Kidney (tissue), 13 donors: ENCODE measurements at regions not wholly inside any gene's neighbourhood (a gene's known extent, or its start where the extent isn't known, plus 50 kb on each side); places are given as distances from the start of the nearest gene placed in this dataset.

Experiments used
- DNase-seq, 5 donors: peaks; one replicate each; pipeline ENCODE4 v3.0.0-alpha.2; 2013 to 2020
- FAIRE-seq: peaks from 2 replicates; lab custom pipeline; 2012; peaks lifted over from hg19 to GRCh38; lab: Jason Lieb, UNC
- H3K27ac ChIP-seq, 2 donors: one replicate each; pipeline ENCODE4 v1.7.0; 2013; ENCODE audit warnings: low read depth in 2 of 2, low read length in 2 of 2, inconsistent platforms in 1 of 2
- H3K27me3 ChIP-seq: one replicate; pipeline ENCODE4 v1.7.1; 2013; ENCODE audit warnings: low read length, inconsistent platforms; ENCODE audit not compliant: control insufficient read depth, insufficient read depth
- H3K36me3 ChIP-seq, 3 donors: one replicate each; pipeline versions ENCODE4 v1.7.0 to v1.7.1; 2013; ENCODE audit warnings: low read length in 3 of 3, control low read depth in 1 of 3, inconsistent platforms in 1 of 3; ENCODE audit not compliant: insufficient read depth in 3 of 3, control insufficient read depth in 2 of 3
- H3K4me1 ChIP-seq, 3 donors: one replicate each; pipeline versions ENCODE4 v1.7.0 to v1.7.1; 2013; ENCODE audit warnings: low read length in 3 of 3, inconsistent platforms in 1 of 3, low read depth in 1 of 3; ENCODE audit not compliant: control insufficient read depth in 2 of 3, insufficient read depth in 2 of 3
- H3K4me3 ChIP-seq, 3 donors: one replicate each; pipeline versions ENCODE4 v1.7.0 to v1.8.1; 2013; ENCODE audit warnings: low read length in 3 of 3, control low read depth in 1 of 3, inconsistent platforms in 1 of 3
- H3K9ac ChIP-seq, 3 donors: one replicate each; pipeline versions ENCODE4 v1.7.0 to v1.7.1; 2013; ENCODE audit warnings: low read length in 3 of 3, control low read depth in 1 of 3, inconsistent platforms in 1 of 3
- H3K9me3 ChIP-seq, 3 donors: one replicate each; pipeline versions ENCODE4 v1.7.0 to v1.7.1; 2013; ENCODE audit warnings: low read length in 3 of 3, control low read depth in 1 of 3, inconsistent platforms in 1 of 3; ENCODE audit not compliant: control insufficient read depth in 2 of 3, insufficient read depth in 1 of 3
- intact Hi-C: fragments of 100-400 bp; cut with DNase I; formaldehyde crosslinking; loops from one replicate; pipeline ENCODE4 v1.11.1; 2022
- TF ChIP-seq, protein P1 (sequence below): IDR thresholded peaks from 3 replicates; pipeline ENCODE4 v1.5.1; 2012; ENCODE audit warnings: mild to moderate bottlenecking, moderate library complexity, borderline replicate concordance; ENCODE audit not compliant: insufficient read depth; ENCODE audit errors: extremely low read depth
- donor health status: control.
- donor health status: control.
- donor health status: control.
- donor health status: control.
- donor health status: control.
- donor health status: DM: yes; HTN: yes; CAD: no.
- donor health status: Normal renal cell carcinoma (clear cell type).

DNA sequence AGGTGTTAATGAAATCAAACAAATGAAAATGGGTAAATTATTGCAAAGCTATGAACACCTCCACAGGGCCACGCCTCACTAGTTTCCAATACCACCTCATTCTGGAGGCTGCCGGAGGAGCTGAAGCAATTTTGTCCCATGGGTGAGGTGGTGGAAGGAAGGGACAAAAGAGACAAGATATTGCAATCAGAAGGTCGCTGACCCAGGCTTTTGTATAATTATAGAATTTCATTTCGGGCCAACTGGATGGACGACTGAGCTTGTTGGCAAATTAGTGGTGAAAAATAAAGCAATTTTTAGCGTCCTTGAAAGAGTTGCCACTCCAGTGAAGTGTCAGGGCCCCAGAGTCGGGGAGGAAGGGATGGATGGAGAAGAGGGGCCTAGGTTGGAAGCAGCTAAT lies 147.9 kb downstream of the CYLD start:
- DNase-seq (no peak), FAIRE-seq (no peak)
- Histone ChIP-seq H3K9ac (no peak overlapping the region), H3K27ac (no peak overlapping the region), H3K36me3 (no peaks in the 10 kb centered on the region), H3K4me1 (no peaks in the 10 kb centered on the region), H3K27me3 (no peaks in the 10 kb centered on the region), H3K4me3 (no peak overlapping the region), H3K9me3 (no peaks in the 10 kb centered on the region)
- TF ChIP-seq, protein P1, sequence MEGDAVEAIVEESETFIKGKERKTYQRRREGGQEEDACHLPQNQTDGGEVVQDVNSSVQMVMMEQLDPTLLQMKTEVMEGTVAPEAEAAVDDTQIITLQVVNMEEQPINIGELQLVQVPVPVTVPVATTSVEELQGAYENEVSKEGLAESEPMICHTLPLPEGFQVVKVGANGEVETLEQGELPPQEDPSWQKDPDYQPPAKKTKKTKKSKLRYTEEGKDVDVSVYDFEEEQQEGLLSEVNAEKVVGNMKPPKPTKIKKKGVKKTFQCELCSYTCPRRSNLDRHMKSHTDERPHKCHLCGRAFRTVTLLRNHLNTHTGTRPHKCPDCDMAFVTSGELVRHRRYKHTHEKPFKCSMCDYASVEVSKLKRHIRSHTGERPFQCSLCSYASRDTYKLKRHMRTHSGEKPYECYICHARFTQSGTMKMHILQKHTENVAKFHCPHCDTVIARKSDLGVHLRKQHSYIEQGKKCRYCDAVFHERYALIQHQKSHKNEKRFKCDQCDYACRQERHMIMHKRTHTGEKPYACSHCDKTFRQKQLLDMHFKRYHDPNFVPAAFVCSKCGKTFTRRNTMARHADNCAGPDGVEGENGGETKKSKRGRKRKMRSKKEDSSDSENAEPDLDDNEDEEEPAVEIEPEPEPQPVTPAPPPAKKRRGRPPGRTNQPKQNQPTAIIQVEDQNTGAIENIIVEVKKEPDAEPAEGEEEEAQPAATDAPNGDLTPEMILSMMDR, result no peak
- intact Hi-C loops, result no loop called here

DNA sequence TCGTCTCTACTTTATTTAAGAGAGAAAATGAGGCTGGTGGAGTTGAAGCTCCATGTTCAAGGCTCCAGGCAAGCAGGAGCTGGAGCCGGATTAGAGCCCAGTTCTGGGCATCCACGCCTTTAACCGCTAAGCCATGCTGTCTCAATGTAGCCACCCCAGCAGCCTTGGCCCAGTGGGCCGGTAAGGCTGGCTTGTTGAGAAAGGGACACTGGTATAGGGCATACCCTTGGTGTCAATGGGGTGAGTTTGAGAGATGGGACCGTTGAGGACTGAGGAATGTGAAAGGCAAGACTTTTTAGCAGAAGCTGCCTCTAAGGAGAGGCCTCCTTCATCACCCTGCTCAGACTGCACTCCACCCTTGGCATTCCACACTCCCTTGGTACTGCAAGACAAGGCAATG lies 147.4 kb downstream of the CYLD start:
- TF ChIP-seq, protein P1, result no peak
- no peak overlapping the region for H3K9ac ChIP-seq
- intact Hi-C loops, result no loop called here
- H3K4me3 ChIP-seq, result no peak overlapping the region
- FAIRE-seq (no peak), DNase-seq (no peak)
- no peaks in the 10 kb centered on the region for H3K9me3 ChIP-seq
- no peak overlapping the region for H3K27ac ChIP-seq
- no peaks in the 10 kb centered on the region for H3K27me3 ChIP-seq
- no peaks in the 10 kb centered on the region for H3K4me1 ChIP-seq
- no peaks in the 10 kb centered on the region for H3K36me3 ChIP-seq

DNA sequence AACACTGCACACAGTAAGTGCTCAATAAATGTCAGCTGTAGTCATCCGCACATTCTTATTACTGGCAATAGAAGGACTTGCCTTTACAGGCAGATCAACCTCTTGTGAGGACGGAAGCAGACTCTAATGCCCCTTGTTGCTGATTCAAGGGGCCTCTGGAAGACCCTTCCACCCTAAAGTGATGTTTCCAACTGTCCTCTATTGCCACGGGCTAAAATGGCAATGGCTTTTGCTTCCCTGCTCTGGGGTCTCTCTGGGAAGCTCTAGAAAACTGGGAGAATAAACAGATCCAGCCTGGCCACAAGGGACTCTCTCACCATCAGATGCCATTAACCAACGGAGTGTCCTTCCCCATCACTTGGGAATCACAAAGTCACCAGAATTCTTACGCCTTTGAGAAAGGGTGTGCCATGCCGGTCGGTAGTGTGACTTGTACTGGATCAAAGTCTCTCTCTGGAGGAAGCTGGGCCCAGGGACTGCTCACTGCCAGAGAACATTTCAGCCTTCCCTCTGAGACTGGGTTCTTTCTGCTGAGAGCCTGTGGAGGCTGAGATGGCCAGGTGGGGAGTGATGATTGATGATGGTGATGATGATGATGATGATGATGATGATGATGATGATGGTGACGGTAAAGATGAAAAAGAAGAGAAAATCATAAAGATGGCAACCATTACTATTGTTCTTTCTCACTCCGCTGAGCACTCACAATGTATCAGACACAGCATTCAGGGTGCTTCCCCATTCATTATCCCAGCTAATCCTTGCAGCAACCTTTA lies 146.8 kb downstream of the CYLD start:
- TF ChIP-seq, protein P1, result no peak
- no peak for DNase-seq
- Histone ChIP-seq H3K4me3 (no peak overlapping the region), H3K4me1 (no peaks in the 10 kb centered on the region), H3K9me3 (no peaks in the 10 kb centered on the region), H3K27me3 (no peaks in the 10 kb centered on the region), H3K36me3 (no peaks in the 10 kb centered on the region), H3K9ac (no peak overlapping the region), H3K27ac (no peak overlapping the region)
- intact Hi-C loops, result no loop called here
- no peak for FAIRE-seq
